H1 (cell line): ENCODE measurements at regions not wholly inside any gene's neighbourhood (a gene's known extent, or its start where the extent isn't known, plus 50 kb on each side); places are given as distances from the start of the nearest gene placed in this dataset.

Experiments used
- BACH1 ChIP-seq: IDR thresholded peaks from 2 replicates; pipeline ENCODE4 v1.6.1; 2012; ENCODE audit warnings: low read length, improper control_type of control experiment
- CTCF ChIP-seq, 3 experiments: IDR thresholded peaks; 1 replicate in 2 of 3; 2 replicates in 1 of 3; pipeline versions ENCODE4 v1.5.1 to v1.6.1; 2011; ENCODE audit warnings: low read length in 3 of 3, mild to moderate bottlenecking in 3 of 3, inconsistent platforms in 2 of 3, low read depth in 1 of 3, moderate library complexity in 1 of 3; ENCODE audit not compliant: insufficient read depth in 1 of 3; ENCODE audit errors: control extremely low read depth in 1 of 3
- EZH2 ChIP-seq: fragments of 200-600 bp; sonication (generic); IDR thresholded peaks from 2 replicates; pipeline ENCODE4 v1.7.1; 2012; ENCODE audit warnings: low read depth, mild to moderate bottlenecking, moderate library complexity, low read length, inconsistent platforms; ENCODE audit not compliant: severe bottlenecking
- FOSL1 ChIP-seq: IDR thresholded peaks from 2 replicates; pipeline ENCODE4 v1.6.1; 2011; ENCODE audit warnings: mild to moderate bottlenecking, low read depth, low read length, moderate library complexity; ENCODE audit not compliant: insufficient read depth
- HDAC6 ChIP-seq: IDR thresholded peaks from one replicate; pipeline ENCODE4 v1.7.1; 2012; ENCODE audit warnings: low read depth, mild to moderate bottlenecking, inconsistent platforms, low read length, moderate library complexity
- NANOG ChIP-seq: IDR thresholded peaks from 2 replicates; pipeline ENCODE4 v1.6.1; 2011; ENCODE audit warnings: low read length, low read depth, mild to moderate bottlenecking, inconsistent platforms; ENCODE audit not compliant: insufficient read depth, poor library complexity, severe bottlenecking
- RAD21 ChIP-seq, 2 experiments: IDR thresholded peaks in 1 of 2; conservative IDR thresholded peaks in 1 of 2; 2 replicates each; pipeline ENCODE4 v1.6.1; 2011; ENCODE audit warnings: low read depth in 2 of 2, low read length in 2 of 2, improper control_type of control experiment in 1 of 2, inconsistent platforms in 1 of 2, mild to moderate bottlenecking in 1 of 2, moderate library complexity in 1 of 2
- SIX5 ChIP-seq: IDR thresholded peaks from 2 replicates; pipeline ENCODE4 v1.6.1; 2011; ENCODE audit warnings: mild to moderate bottlenecking, low read depth, low read length
- SP1 ChIP-seq: IDR thresholded peaks from 2 replicates; pipeline ENCODE4 v1.6.1; 2011; ENCODE audit warnings: low read depth, low read length
- SP2 ChIP-seq: IDR thresholded peaks from 2 replicates; pipeline ENCODE4 v1.6.1; 2012; ENCODE audit warnings: mild to moderate bottlenecking, low read length, inconsistent platforms
- TAF7 ChIP-seq: optimal IDR thresholded peaks from 2 replicates; pipeline ENCODE3; 2011; ENCODE audit warnings: low read depth, mild to moderate bottlenecking, inconsistent platforms, low read length, moderate library complexity, borderline replicate concordance
- TBP ChIP-seq: IDR thresholded peaks from 2 replicates; pipeline ENCODE4 v1.6.1; 2011; ENCODE audit warnings: low read depth, low read length, improper control_type of control experiment
- USF2 ChIP-seq: IDR thresholded peaks from 2 replicates; pipeline ENCODE4 v1.6.1; 2011; ENCODE audit warnings: low read length, improper control_type of control experiment

GRCh38 chr3:84141571-84141970 is 817.2 kb upstream of the CADM2 start:
- TF ChIP-seq CTCF (IDR thresholded peaks at IDR 0.05; ENCODE audit: control extremely low read depth in 1 of 3, insufficient read depth in 1 of 3, low read depth in 1 of 3, low read length in 3 of 3) (no peak), EZH2 (no peak), SP2 (no peak), SIX5 (no peak), SP1 (no peak), RAD21 (IDR thresholded peaks at IDR 0.05 in 1 of 2, conservative IDR thresholded peaks at IDR 0.05 in 1 of 2; ENCODE audit: low read depth in 2 of 2, low read length in 2 of 2) (no peak), BACH1 (no peak), USF2 (no peak), NANOG (no peak), FOSL1 (no peak), TBP (no peak), HDAC6 (no peak), TAF7 (no peak)
